Neural cell (in vitro differentiated cells): ENCODE measurements at regions not wholly inside any gene's neighbourhood (a gene's known extent, or its start where the extent isn't known, plus 50 kb on each side); places are given as distances from the start of the nearest gene placed in this dataset.

ENCODE experiments used
- H2AFZ ChIP-seq: fragments of 200-600, 300-800 bp; sonication (generic), shearing (Covaris generic); 2 replicates; pipeline ENCODE4 v1.6.0; 2014; ENCODE audit warnings: low read depth, mild to moderate bottlenecking, antibody characterized with exemption, low read length, moderate library complexity
- H3F3A ChIP-seq: fragments of 200-600 bp; shearing (Covaris generic); 2 replicates; pipeline ENCODE4 v1.6.1; 2016; ENCODE audit warnings: mild to moderate bottlenecking, moderate library complexity, mixed read lengths, antibody characterized with exemption, low read length; ENCODE audit not compliant: insufficient read depth, poor library complexity, severe bottlenecking
- H3K27ac ChIP-seq: fragments of 200-600, 300-800 bp; sonication (generic), shearing (Covaris generic); 2 replicates; pipeline ENCODE4 v1.5.1; 2014; ENCODE audit warnings: mild to moderate bottlenecking, low read length, moderate library complexity
- H3K27me3 ChIP-seq: fragments of 300-800, 200-600 bp; sonication (generic), shearing (Covaris generic); 2 replicates; pipeline ENCODE4 v1.6.0; 2014; ENCODE audit warnings: mild to moderate bottlenecking, low read depth, low read length, moderate library complexity; ENCODE audit not compliant: insufficient read depth
- H3K36me3 ChIP-seq: fragments of 300-800, 200-600 bp; sonication (generic), shearing (Covaris generic); 2 replicates; pipeline ENCODE4 v1.5.1; 2014; ENCODE audit warnings: mild to moderate bottlenecking, antibody characterized with exemption, low read length, moderate library complexity; ENCODE audit not compliant: insufficient read depth
- H3K4me2 ChIP-seq: fragments of 300-800, 200-600 bp; sonication (generic), shearing (Covaris generic); 2 replicates; pipeline ENCODE4 v1.6.0; 2014; ENCODE audit warnings: mild to moderate bottlenecking, low read length
- H3K4me3 ChIP-seq: fragments of 300-800, 200-600 bp; sonication (generic), shearing (Covaris generic); 2 replicates; pipeline ENCODE4 v1.5.1; 2014; ENCODE audit warnings: mild to moderate bottlenecking, low read length, moderate library complexity
- H3K79me2 ChIP-seq: fragments of 200-600 bp; shearing (Covaris generic); replicated peaks from 2 replicates; pipeline ENCODE4 v1.6.0; 2014; ENCODE audit warnings: mild to moderate bottlenecking, low read length, moderate library complexity; ENCODE audit not compliant: insufficient read depth
- H3K9ac ChIP-seq: fragments of 300-800, 200-600 bp; sonication (generic), shearing (Covaris generic); 2 replicates; pipeline ENCODE4 v1.6.1; 2016; ENCODE audit warnings: mild to moderate bottlenecking, low read length, mixed read lengths
- H3K9me2 ChIP-seq: fragments of 200-600 bp; shearing (Covaris generic); 2 replicates; pipeline ENCODE4 v1.6.1; 2016; ENCODE audit warnings: mild to moderate bottlenecking, low read length, mixed read lengths; ENCODE audit not compliant: insufficient read depth
- H3K9me3 ChIP-seq: fragments of 200-600, 300-800 bp; sonication (generic), shearing (Covaris generic); 2 replicates; pipeline ENCODE4 v1.6.1; 2016; ENCODE audit warnings: mild to moderate bottlenecking, mixed run types, low read length, moderate library complexity, mixed read lengths
- H4K20me1 ChIP-seq: fragments of 200-600 bp; shearing (Covaris generic); 2 replicates; pipeline ENCODE4 v1.6.1; 2016; ENCODE audit warnings: mild to moderate bottlenecking, mixed run types; ENCODE audit not compliant: insufficient read depth
- EP300 ChIP-seq: fragments of 450-650 bp; conservative IDR thresholded peaks from 2 replicates; pipeline ENCODE4 v1.6.1; 2014; ENCODE audit warnings: antibody characterized with exemption, mild to moderate bottlenecking, moderate library complexity; ENCODE audit not compliant: poor library complexity, severe bottlenecking
- EZH2 ChIP-seq: fragments of 200-600, 300-800 bp; shearing (Covaris generic), sonication (generic); IDR thresholded peaks from 2 replicates; pipeline ENCODE4 v1.6.1; 2014; ENCODE audit warnings: antibody characterized with exemption, low read length, borderline replicate concordance, mild to moderate bottlenecking; ENCODE audit not compliant: insufficient read depth, poor library complexity, severe bottlenecking
- MXI1 ChIP-seq: fragments of 450-650 bp; conservative IDR thresholded peaks from 2 replicates; pipeline ENCODE4 v1.6.1; 2014; ENCODE audit warnings: antibody characterized with exemption, mild to moderate bottlenecking; ENCODE audit not compliant: poor library complexity, severe bottlenecking
- POLR2AphosphoS5 ChIP-seq: IDR thresholded peaks from 2 replicates; pipeline ENCODE4 v1.6.1; 2012
- RAD21 ChIP-seq: fragments of 450-650 bp; conservative IDR thresholded peaks from 2 replicates; pipeline ENCODE4 v1.6.1; 2014; ENCODE audit warnings: antibody characterized with exemption, mild to moderate bottlenecking, moderate library complexity
- SMC3 ChIP-seq: fragments of 450-650 bp; conservative IDR thresholded peaks from 2 replicates; pipeline ENCODE4 v1.6.1; 2014; ENCODE audit warnings: antibody characterized with exemption, mild to moderate bottlenecking, moderate library complexity; ENCODE audit not compliant: poor library complexity
- TAF1 ChIP-seq: IDR thresholded peaks from 2 replicates; pipeline ENCODE4 v1.6.1; 2012; ENCODE audit warnings: low read depth
- TF ChIP-seq, protein P1 (sequence below): IDR thresholded peaks from 2 replicates; pipeline ENCODE4 v1.6.1; 2012; ENCODE audit warnings: borderline replicate concordance
- TF ChIP-seq, protein P2 (sequence below): fragments of 450-650 bp; IDR thresholded peaks from 2 replicates; pipeline ENCODE4 v1.5.1; 2014; ENCODE audit warnings: antibody characterized with exemption, mild to moderate bottlenecking, moderate library complexity; ENCODE audit not compliant: poor library complexity, severe bottlenecking

DNA sequence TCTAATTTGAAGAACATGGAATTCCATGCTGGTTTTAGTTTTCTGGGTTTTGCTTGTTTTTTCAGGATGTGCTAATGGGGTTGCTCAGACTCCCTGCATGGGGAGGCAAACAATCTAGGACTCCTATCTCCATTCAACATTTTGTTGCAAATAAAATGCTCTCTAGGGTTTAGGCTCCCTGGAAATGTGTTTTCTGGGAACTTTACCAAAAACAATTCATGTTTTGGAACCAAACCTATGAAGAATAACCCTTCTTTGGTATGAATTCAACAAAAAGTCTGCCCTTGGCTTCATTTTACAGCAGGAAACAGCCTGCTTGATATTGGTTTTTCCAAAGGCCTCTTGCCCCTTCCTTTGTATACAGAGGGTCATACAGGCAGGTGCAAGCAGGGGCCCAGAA, 217.7 kb downstream of the FOXA2 start:
- Histone ChIP-seq H3K36me3 (no peaks in the 10 kb centered on the region), H4K20me1 (no peaks in the 10 kb centered on the region), H3K4me2 (no peak overlapping the region), H3K79me2 (no peaks in the 10 kb centered on the region), H3K9me2 (no peaks in the 10 kb centered on the region), H2AFZ (no peak overlapping the region), H3K9ac (no peak overlapping the region), H3K27ac (no peak overlapping the region), H3F3A (no peaks in the 10 kb centered on the region), H3K4me3 (no peak overlapping the region), H3K9me3 (no peaks in the 10 kb centered on the region), H3K27me3 (no peaks in the 10 kb centered on the region)
- TF ChIP-seq MXI1 (no peak), SMC3 (no peak), EZH2 (no peak), EP300 (no peak)
- TF ChIP-seq, protein P1, sequence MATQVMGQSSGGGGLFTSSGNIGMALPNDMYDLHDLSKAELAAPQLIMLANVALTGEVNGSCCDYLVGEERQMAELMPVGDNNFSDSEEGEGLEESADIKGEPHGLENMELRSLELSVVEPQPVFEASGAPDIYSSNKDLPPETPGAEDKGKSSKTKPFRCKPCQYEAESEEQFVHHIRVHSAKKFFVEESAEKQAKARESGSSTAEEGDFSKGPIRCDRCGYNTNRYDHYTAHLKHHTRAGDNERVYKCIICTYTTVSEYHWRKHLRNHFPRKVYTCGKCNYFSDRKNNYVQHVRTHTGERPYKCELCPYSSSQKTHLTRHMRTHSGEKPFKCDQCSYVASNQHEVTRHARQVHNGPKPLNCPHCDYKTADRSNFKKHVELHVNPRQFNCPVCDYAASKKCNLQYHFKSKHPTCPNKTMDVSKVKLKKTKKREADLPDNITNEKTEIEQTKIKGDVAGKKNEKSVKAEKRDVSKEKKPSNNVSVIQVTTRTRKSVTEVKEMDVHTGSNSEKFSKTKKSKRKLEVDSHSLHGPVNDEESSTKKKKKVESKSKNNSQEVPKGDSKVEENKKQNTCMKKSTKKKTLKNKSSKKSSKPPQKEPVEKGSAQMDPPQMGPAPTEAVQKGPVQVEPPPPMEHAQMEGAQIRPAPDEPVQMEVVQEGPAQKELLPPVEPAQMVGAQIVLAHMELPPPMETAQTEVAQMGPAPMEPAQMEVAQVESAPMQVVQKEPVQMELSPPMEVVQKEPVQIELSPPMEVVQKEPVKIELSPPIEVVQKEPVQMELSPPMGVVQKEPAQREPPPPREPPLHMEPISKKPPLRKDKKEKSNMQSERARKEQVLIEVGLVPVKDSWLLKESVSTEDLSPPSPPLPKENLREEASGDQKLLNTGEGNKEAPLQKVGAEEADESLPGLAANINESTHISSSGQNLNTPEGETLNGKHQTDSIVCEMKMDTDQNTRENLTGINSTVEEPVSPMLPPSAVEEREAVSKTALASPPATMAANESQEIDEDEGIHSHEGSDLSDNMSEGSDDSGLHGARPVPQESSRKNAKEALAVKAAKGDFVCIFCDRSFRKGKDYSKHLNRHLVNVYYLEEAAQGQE = no peak

DNA sequence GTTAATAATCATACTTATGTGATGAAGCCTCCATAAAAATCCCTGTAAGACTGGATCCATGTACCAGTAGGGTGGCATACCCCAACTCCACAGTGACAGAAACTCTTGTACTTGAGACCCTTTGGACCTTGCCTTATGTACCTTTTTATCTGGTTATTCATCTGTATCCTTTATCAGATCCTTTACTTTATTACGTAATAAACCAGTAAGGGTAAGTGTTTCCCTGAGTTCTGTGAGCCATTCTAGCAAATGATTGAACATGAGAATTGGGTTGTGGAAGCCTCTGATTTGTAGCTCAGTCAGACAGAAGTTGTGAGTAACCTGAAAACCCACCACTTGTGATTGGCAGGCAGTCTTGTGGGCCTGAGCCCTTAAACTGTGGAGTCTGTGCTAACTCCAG, 229.7 kb downstream of the FOXA2 start:
- Histone ChIP-seq H3K79me2 (no peaks in the 10 kb centered on the region), H3K9ac (no peak overlapping the region), H2AFZ (no peak overlapping the region), H3K27me3 (no peaks in the 10 kb centered on the region), H3F3A (no peaks in the 10 kb centered on the region), H3K4me2 (no peak overlapping the region), H3K9me2 (no peaks in the 10 kb centered on the region), H3K4me3 (no peak overlapping the region), H4K20me1 (no peaks in the 10 kb centered on the region), H3K9me3 (no peaks in the 10 kb centered on the region), H3K27ac (no peak overlapping the region), H3K36me3 (no peaks in the 10 kb centered on the region)
- no peak for TF ChIP-seq EZH2
- no peak for TF ChIP-seq EP300
- TF ChIP-seq MXI1 = no peak
- no peak for TF ChIP-seq TAF1
- TF ChIP-seq, protein P1 = no peak
- no peak for TF ChIP-seq POLR2AphosphoS5
- no peak for TF ChIP-seq RAD21
- TF ChIP-seq, protein P2, sequence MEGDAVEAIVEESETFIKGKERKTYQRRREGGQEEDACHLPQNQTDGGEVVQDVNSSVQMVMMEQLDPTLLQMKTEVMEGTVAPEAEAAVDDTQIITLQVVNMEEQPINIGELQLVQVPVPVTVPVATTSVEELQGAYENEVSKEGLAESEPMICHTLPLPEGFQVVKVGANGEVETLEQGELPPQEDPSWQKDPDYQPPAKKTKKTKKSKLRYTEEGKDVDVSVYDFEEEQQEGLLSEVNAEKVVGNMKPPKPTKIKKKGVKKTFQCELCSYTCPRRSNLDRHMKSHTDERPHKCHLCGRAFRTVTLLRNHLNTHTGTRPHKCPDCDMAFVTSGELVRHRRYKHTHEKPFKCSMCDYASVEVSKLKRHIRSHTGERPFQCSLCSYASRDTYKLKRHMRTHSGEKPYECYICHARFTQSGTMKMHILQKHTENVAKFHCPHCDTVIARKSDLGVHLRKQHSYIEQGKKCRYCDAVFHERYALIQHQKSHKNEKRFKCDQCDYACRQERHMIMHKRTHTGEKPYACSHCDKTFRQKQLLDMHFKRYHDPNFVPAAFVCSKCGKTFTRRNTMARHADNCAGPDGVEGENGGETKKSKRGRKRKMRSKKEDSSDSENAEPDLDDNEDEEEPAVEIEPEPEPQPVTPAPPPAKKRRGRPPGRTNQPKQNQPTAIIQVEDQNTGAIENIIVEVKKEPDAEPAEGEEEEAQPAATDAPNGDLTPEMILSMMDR = no peak
- no peak for TF ChIP-seq SMC3
